Tibial nerve (tissue), 4 donors: ENCODE measurements at regions not wholly inside any gene's neighbourhood (a gene's known extent, or its start where the extent isn't known, plus 50 kb on each side); places are given as distances from the start of the nearest gene placed in this dataset.

ENCODE experiments used
- DNase-seq, 2 donors: peaks; one replicate each; pipeline ENCODE4 v3.0.0-alpha.2; 2019; ENCODE audit warnings: low spot score in 2 of 2
- H3K27ac ChIP-seq, 4 donors: fragments of 200-600 bp; sonication (generic) in 3 of 4; one replicate each; pipeline ENCODE4 v1.5.1; 2017 to 2019; ENCODE audit warnings: mild to moderate bottlenecking in 1 of 4
- H3K27me3 ChIP-seq, 2 donors: fragments of 200-600 bp; sonication (generic) in 1 of 2; one replicate each; pipeline versions ENCODE4 v1.5.1 to v1.6.0; 2017 to 2019
- H3K36me3 ChIP-seq, 3 donors: fragments of 200-600 bp; sonication (generic); one replicate each; pipeline ENCODE4 v1.5.1; 2018 to 2019
- H3K4me1 ChIP-seq, 4 donors: fragments of 200-600 bp; sonication (generic) in 3 of 4; one replicate each; pipeline ENCODE4 v1.5.1; 2017 to 2019
- H3K4me3 ChIP-seq, 4 donors: fragments of 200-600 bp; sonication (generic) in 3 of 4; one replicate each; pipeline ENCODE4 v1.5.1; 2017 to 2019; ENCODE audit warnings: mild to moderate bottlenecking in 1 of 4, moderate library complexity in 1 of 4
- H3K9me3 ChIP-seq, 4 donors: fragments of 200-600 bp; sonication (generic) in 3 of 4; one replicate each; pipeline ENCODE4 v1.5.1; 2017 to 2019
- CTCF ChIP-seq, 5 experiments: fragments of 200-600 bp in 3 of 5; fragments of 450-650 bp in 2 of 5; sonication (generic) in 3 of 5; IDR thresholded peaks; one replicate each; pipeline ENCODE4 v1.5.1; 2016 to 2019; ENCODE audit warnings: antibody characterized with exemption in 5 of 5, mild to moderate bottlenecking in 3 of 5, moderate library complexity in 2 of 5
- EP300 ChIP-seq, 2 donors: sonication (generic); formaldehyde crosslinking; IDR thresholded peaks; one replicate each; pipeline ENCODE4 v1.6.1; 2017; ENCODE audit warnings: antibody characterized with exemption in 2 of 2, mild to moderate bottlenecking in 1 of 2
- POLR2A ChIP-seq, 2 donors: fragments of 450-650 bp; IDR thresholded peaks; one replicate each; pipeline ENCODE4 v1.6.1; 2017; ENCODE audit warnings: antibody characterized with exemption in 2 of 2, mild to moderate bottlenecking in 2 of 2, moderate library complexity in 2 of 2
- WGBS, 2 donors: methylation state at CpG; one replicate each; pipeline ENCODE4 v1.1.5; 2018; 5-methylcytosine and 5-hydroxymethylcytosine counted together

GRCh38 chr9:73553295-73553694 lies 401.6 kb downstream of the ANXA1 start:
- TF ChIP-seq CTCF (IDR thresholded peaks at IDR 0.05) (no peak), EP300 (IDR thresholded peaks at IDR 0.05) (no peak), POLR2A (IDR thresholded peaks at IDR 0.05) (no peak)
- WGBS, 2 donors = 63 to 64% methylated on average over 3 of the region's 3 CpGs
- Histone ChIP-seq H3K27ac (no peak overlapping the region), H3K36me3 (no peaks in the 10 kb centered on the region), H3K4me1 (no peaks in the 10 kb centered on the region), H3K9me3 (no peaks in the 10 kb centered on the region), H3K27me3 (no peaks in the 10 kb centered on the region), H3K4me3 (no peak overlapping the region)
- DNase-seq = no peak

- TF ChIP-seq POLR2A (IDR thresholded peaks at IDR 0.05) = no peak
- TF ChIP-seq EP300 (IDR thresholded peaks at IDR 0.05) = no peak
- no peak for TF ChIP-seq CTCF (IDR thresholded peaks at IDR 0.05)
- Histone ChIP-seq H3K9me3 (no peaks in the 10 kb centered on the region), H3K4me1 (no peaks in the 10 kb centered on the region), H3K36me3 (no peaks in the 10 kb centered on the region), H3K27me3 (no peaks in the 10 kb centered on the region), H3K27ac (no peak overlapping the region), H3K4me3 (no peak overlapping the region)
- no peak for DNase-seq
These were observed 406.8 kb downstream of the ANXA1 start for GRCh38 chr9:73558471-73558870.

GRCh38 chr9:73565026-73565425 lies 413.4 kb downstream of the ANXA1 start:
- WGBS, 2 donors = 44 to 52% methylated on average over 4 of the region's 4 CpGs
- TF ChIP-seq POLR2A (IDR thresholded peaks at IDR 0.05) (no peak), CTCF (IDR thresholded peaks at IDR 0.05) (no peak), EP300 (IDR thresholded peaks at IDR 0.05) (no peak)
- H3K27ac ChIP-seq = peak overlapping the region in 2 of 4 donors; percentile 40 to 58

DNA sequence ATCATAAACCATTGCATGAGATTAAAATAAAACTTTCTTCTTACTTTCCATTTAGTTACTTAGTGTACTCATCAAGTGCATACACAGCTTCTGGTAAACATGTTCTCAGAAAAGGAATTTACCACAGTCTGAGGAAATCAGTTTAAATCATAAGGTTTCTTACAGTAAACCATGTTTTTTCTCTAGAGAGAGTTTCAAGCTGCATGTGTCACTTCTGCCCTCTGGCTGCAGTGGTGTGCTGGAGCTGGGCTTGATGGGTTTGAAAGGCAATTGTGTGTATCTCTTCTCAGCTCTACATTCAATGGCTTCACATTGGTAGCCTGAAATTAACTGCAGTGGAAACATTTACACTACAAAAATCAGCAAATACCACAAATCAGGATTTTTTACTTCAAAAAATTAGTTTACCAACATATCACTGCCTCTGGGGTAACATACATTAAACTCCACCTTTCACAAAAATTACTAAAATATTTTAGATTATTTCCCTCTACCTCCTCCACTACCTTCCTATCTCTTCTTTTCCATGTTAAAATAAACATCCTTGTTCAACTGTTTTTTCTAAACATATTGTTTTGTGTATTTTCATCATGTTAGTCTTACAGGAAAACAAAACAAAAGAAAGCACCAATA lies 414.3 kb downstream of the ANXA1 start:
- Histone ChIP-seq H3K4me3 (no peak overlapping the region), H3K4me1 (no peaks in the 10 kb centered on the region), H3K9me3 (no peaks in the 10 kb centered on the region), H3K36me3 (no peaks in the 10 kb centered on the region), H3K27me3 (no peaks in the 10 kb centered on the region), H3K27ac (peak overlapping the region in 2 of 4 donors; percentile 40 to 58)
- TF ChIP-seq CTCF (IDR thresholded peaks at IDR 0.05) = peak; percentile 15 to 65 (median 41)
- TF ChIP-seq EP300 (IDR thresholded peaks at IDR 0.05) = no peak
- no peak for TF ChIP-seq POLR2A (IDR thresholded peaks at IDR 0.05)
- no peak for DNase-seq

More at GRCh38 chr9:73565026-73565425, 413.4 kb downstream of the ANXA1 start:
- no peak overlapping the region for H3K4me3 ChIP-seq
- no peaks in the 10 kb centered on the region for H3K27me3 ChIP-seq
- H3K36me3 ChIP-seq = no peaks in the 10 kb centered on the region
- DNase-seq = no peak
- no peaks in the 10 kb centered on the region for H3K9me3 ChIP-seq
- H3K4me1 ChIP-seq = no peaks in the 10 kb centered on the region

- Histone ChIP-seq H3K4me3 (no peak overlapping the region), H3K27ac (peak overlapping the region in 1 of 4 donors; percentile 23), H3K36me3 (no peaks in the 10 kb centered on the region), H3K27me3 (no peaks in the 10 kb centered on the region), H3K9me3 (no peaks in the 10 kb centered on the region), H3K4me1 (no peaks in the 10 kb centered on the region)
- TF ChIP-seq EP300 (IDR thresholded peaks at IDR 0.05) (no peak), POLR2A (IDR thresholded peaks at IDR 0.05) (no peak), CTCF (IDR thresholded peaks at IDR 0.05) (no peak)
- DNase-seq = no peak
- WGBS, 2 donors = 66 to 68% methylated on average over 1 of the region's 1 CpG
These were observed 415.0 kb downstream of the ANXA1 start for GRCh38 chr9:73566627-73567026.
